Heart right ventricle (tissue), 16 donors: ENCODE measurements at regions not wholly inside any gene's neighbourhood (a gene's known extent, or its start where the extent isn't known, plus 50 kb on each side); places are given as distances from the start of the nearest gene placed in this dataset.

Experiments
- ATAC-seq, 8 donors: fragments of 200-7000 bp; cut with Tn5 transposase; one replicate each; pipeline ENCODE4 v1.9.1; 2020; ENCODE audit warnings: mild to moderate bottlenecking in 8 of 8, moderate library complexity in 8 of 8, moderate number of reproducible peaks in 1 of 8
- DNase-seq, 2 donors: peaks; one replicate each; pipeline ENCODE4 v3.0.0-alpha.2; 2020
- H3K27ac ChIP-seq, 10 donors: fragments of 200-600 bp; sonication (generic) in 2 of 10; one replicate each; pipeline versions ENCODE4 v1.5.0 to v1.8.0; 2020 to 2022; ENCODE audit warnings: mild to moderate bottlenecking in 3 of 10
- H3K27me3 ChIP-seq, 7 donors: fragments of 200-600 bp; one replicate each; pipeline ENCODE4 v1.8.0; 2021 to 2022; ENCODE audit warnings: mild to moderate bottlenecking in 2 of 7
- H3K36me3 ChIP-seq, 9 donors: fragments of 200-600 bp; sonication (generic) in 1 of 9; one replicate each; pipeline versions ENCODE4 v1.5.0 to v1.8.0; 2020 to 2022; ENCODE audit warnings: mild to moderate bottlenecking in 2 of 9
- H3K4me1 ChIP-seq, 9 donors: fragments of 200-600 bp; sonication (generic) in 1 of 9; one replicate each; pipeline versions ENCODE4 v1.5.0 to v1.8.0; 2020 to 2022; ENCODE audit warnings: mild to moderate bottlenecking in 4 of 9
- H3K4me3 ChIP-seq, 10 donors: fragments of 200-600 bp; sonication (generic) in 2 of 10; one replicate each; pipeline versions ENCODE4 v1.5.0 to v1.8.0; 2020 to 2022; ENCODE audit warnings: mild to moderate bottlenecking in 7 of 10, moderate library complexity in 2 of 10
- H3K9me3 ChIP-seq, 11 donors: fragments of 200-600 bp in 10 of 11; sonication (generic) in 2 of 11; one replicate each; pipeline versions ENCODE4 v1.5.0 to v1.8.0; 2013 to 2022; ENCODE audit warnings: mild to moderate bottlenecking in 2 of 11, control low read depth in 1 of 11, moderate library complexity in 1 of 11
- WGBS, 2 donors: extraction: QIAGEN DNeasy Blood & Tissue Kit; methylation state at CpG; one replicate each; pipeline ENCODE4 v1.1.7; 2013; ENCODE audit warnings: inconsistent platforms in 1 of 2; 5-methylcytosine and 5-hydroxymethylcytosine counted together
- intact Hi-C, 10 donors: fragments of 100-400 bp; cut with DNase I; formaldehyde crosslinking; loops; one replicate each; pipeline versions ENCODE4 v1.11.1 to v1.14.2; 2022
- TF ChIP-seq, protein P1 (sequence below), 9 donors: fragments of 200-600 bp; sonication (generic) in 2 of 9; IDR thresholded peaks; one replicate each; pipeline versions ENCODE4 v1.5.0 to v1.8.0; 2021 to 2022; ENCODE audit warnings: antibody characterized with exemption in 9 of 9, mild to moderate bottlenecking in 5 of 9, moderate library complexity in 1 of 9
- donor health status: Arrhythmogenic right ventricular cardiomyopathy.
- donor health status: ischemic (EF 13 %, LVEDD 7.1; RV severe dilation, severe dysfunction).
- donor health status: healthy with polysubstance abuse.
- donor health status: DM: no; HTN: yes; CAD: no.
- donor health status: DM: no; HTN: no; CAD: no.
- donor health status: ischemic (EF 25% LVEDD 6.9; RV normal size, moderate dysfunction).
- donor health status: ischemic (EF 25% LVEDD 5.7; RV mildly dilated, moderate dysfunction).
- donor health status: healthy.
- donor health status: DM: yes; HTN: yes; CAD: no.
- donor health status: Ischemic cardiomyopathy.
- donor health status: ischemic (EF 35%, LVEDD 5.7; RV mildly dilated, moderate dysfunction).
- donor health status: nonischemic (EF 11% LVEDD 7.7; RV severe dilation, severe dysfunction).
- donor health status: DM: yes; HTN: yes; CAD: no.
- donor health status: PGD.
- donor health status: ischemic (EF 29% LVEDD 5.4; RV normal size, mild dysfunction).
- donor health status: nonischemic (EF 23%, LVEDD 6.1; RV moderate dilation, normal function).

DNA sequence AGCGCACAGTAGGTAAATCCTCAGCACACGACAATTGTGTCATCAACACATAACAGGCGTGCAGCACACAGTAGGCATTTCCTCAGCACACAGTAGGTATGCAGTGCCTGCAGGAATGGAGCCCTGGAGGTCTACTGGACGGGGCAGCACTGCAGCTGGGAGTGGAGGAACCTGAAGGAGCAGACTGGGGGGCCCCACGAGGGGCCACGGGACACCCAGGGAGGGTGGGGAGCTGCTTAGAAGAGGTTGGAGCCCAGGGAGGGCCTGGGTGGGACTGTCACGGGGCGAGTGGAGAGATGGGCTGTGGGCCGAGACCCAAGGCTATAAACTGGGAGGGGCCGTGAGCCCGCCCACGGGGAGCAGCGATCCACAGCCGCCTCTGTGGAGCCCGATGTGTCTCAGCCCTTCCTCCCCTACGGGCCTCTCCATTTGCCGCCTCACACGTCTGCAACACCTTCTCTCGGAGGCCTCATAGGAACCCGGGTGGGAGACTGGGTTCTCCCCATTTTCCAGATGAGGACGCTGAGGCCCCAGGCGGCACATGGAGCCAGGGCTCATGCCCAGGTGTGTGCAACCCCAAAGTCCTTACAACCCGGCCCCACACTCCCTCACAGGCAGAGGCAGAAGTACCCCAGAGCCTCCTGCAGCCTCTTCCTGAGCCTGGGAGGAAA is 101.5 kb downstream of the MICALL2 start:
- ATAC-seq (no peak), DNase-seq (no peak)
- H3K4me1 ChIP-seq: no peaks in the 10 kb centered on the region
- 72 to 73% methylated on average over 23 of the region's 23 CpGs for WGBS, 2 donors
- no peak overlapping the region for H3K27ac ChIP-seq
- H3K27me3 ChIP-seq: peaks cover 16 to 67% (median 41%) of the 10 kb centered on the region in 7 donors
- no peak overlapping the region for H3K4me3 ChIP-seq
- TF ChIP-seq, protein P1, sequence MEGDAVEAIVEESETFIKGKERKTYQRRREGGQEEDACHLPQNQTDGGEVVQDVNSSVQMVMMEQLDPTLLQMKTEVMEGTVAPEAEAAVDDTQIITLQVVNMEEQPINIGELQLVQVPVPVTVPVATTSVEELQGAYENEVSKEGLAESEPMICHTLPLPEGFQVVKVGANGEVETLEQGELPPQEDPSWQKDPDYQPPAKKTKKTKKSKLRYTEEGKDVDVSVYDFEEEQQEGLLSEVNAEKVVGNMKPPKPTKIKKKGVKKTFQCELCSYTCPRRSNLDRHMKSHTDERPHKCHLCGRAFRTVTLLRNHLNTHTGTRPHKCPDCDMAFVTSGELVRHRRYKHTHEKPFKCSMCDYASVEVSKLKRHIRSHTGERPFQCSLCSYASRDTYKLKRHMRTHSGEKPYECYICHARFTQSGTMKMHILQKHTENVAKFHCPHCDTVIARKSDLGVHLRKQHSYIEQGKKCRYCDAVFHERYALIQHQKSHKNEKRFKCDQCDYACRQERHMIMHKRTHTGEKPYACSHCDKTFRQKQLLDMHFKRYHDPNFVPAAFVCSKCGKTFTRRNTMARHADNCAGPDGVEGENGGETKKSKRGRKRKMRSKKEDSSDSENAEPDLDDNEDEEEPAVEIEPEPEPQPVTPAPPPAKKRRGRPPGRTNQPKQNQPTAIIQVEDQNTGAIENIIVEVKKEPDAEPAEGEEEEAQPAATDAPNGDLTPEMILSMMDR (IDR thresholded peaks at IDR 0.05): no peak
- intact Hi-C loops: no loop called here
- no peaks in the 10 kb centered on the region for H3K36me3 ChIP-seq
- peaks cover 0 to 8% (median 0%) of the 10 kb centered on the region in 11 donors for H3K9me3 ChIP-seq

DNA sequence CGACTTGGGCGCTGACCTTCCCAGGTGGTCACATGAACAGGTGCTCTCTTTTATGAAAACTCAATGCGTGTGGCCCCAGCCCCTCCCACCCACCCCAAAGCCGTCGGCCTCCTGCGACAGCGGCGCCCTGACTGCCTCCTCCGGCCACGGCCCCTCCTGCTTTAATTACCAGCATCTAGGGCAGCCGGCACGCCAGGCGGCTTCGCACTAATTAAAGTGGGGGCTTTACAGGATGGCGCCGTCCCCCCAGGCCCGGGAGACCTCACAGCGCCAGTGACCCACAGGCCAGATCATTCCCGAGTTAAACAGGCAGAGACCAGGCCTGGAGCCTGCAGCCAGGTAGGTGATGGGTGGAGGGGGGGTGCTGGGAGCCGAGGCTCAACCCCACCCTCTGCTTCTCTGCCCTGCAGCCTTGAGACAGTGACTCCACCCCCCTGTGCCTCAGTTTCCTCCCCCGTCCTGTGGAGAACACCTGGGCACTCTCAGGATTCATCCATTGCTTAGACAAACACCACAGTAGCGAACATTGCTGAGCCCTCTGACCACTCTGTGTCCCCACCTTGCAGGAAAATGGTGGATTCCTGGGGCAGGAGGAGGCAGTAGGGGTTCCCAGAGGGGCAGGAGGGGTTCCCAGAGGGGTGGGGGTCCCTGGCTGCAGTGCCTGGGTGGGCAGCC is 100.8 kb downstream of the MICALL2 start:
- peaks cover 14 to 59% (median 34%) of the 10 kb centered on the region in 7 donors for H3K27me3 ChIP-seq
- TF ChIP-seq, protein P1 (IDR thresholded peaks at IDR 0.05): no peak
- H3K9me3 ChIP-seq: peaks cover 0 to 8% (median 0%) of the 10 kb centered on the region in 11 donors
- no peak overlapping the region for H3K27ac ChIP-seq
- DNase-seq (no peak), ATAC-seq (no peak)
- H3K36me3 ChIP-seq: no peaks in the 10 kb centered on the region
- intact Hi-C loops: no loop called here
- no peaks in the 10 kb centered on the region for H3K4me1 ChIP-seq
- H3K4me3 ChIP-seq: no peak overlapping the region
- 60% methylated on average over 22 of the region's 22 CpGs for WGBS, 2 donors

DNA sequence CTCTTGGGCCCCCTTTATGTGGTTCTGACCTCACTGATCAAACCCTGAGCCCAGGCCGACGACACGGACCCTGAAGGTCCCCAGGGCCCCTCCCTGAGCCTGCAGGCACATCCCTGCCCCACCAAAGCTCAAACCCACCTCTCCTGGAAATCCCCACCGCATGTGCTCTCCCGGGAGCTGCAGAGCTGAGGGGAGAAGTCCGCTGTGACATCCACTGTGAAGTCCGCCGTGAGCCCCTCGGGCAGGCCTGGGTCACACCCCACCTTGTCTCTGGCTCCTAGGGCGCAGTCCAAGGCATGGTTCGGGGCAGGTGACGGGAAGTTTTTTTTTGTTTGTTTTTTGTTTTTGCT is 100.2 kb downstream of the MICALL2 start:
- H3K9me3 ChIP-seq: peaks cover 0 to 9% (median 0%) of the 10 kb centered on the region in 11 donors
- no peaks in the 10 kb centered on the region for H3K36me3 ChIP-seq
- TF ChIP-seq, protein P1 (IDR thresholded peaks at IDR 0.05): no peak
- intact Hi-C loops: no loop called here
- no peaks in the 10 kb centered on the region for H3K4me1 ChIP-seq
- ATAC-seq: no peak
- H3K27ac ChIP-seq: no peak overlapping the region
- H3K4me3 ChIP-seq: no peak overlapping the region
- WGBS, 2 donors: 59 to 60% methylated on average over 12 of the region's 12 CpGs
- no peak for DNase-seq
- peaks cover 12 to 58% (median 30%) of the 10 kb centered on the region in 7 donors for H3K27me3 ChIP-seq

DNA sequence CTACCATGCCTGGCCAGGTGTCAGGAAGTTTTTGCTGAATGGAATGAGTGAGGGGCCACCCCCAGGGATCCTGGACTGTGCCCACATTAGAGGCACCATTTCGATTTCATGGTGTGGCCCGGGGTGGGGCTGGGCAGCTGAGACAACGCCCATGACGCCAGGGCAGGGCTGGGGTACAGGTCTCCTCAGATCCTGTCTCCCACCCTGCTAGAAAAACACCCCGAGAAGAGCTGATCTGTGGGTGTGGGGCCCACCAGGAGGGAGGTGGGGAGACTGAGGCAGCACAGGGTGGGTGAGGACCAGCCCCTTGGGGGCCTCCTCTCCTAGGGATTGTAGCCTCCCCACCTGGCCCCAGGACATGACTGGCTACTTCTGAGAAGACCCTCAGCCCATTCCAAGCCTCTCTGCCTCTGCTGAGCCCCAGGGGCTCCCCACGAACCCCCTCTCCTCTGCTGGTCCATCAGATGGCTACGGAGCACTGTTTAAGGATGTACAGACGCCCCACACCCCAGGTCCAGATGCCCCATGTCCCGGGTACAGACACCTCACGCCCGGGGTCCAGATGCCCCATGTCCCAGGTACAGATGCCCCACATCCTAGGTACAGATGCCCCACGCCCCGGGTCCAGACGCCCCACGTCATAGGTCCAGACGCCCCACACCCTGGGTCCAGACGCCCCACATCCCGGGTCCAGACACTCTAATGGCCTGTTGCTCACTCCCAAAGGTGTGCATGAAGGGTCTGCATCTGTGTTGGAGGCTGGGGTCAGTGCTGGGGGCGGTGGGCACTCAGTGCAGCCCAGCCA is 99.4 kb downstream of the MICALL2 start:
- peaks cover 9 to 58% (median 22%) of the 10 kb centered on the region in 7 donors for H3K27me3 ChIP-seq

More for the DNA sequence above, 99.4 kb downstream of the MICALL2 start:
- intact Hi-C loops: no loop called here
- no peaks in the 10 kb centered on the region for H3K4me1 ChIP-seq
- H3K36me3 ChIP-seq: no peaks in the 10 kb centered on the region
- 92 to 93% methylated on average over 19 of the region's 19 CpGs for WGBS, 2 donors
- peak in 1 of 8 donors; percentile 11 for ATAC-seq
- H3K27ac ChIP-seq: no peak overlapping the region
- H3K9me3 ChIP-seq: peaks cover 0 to 18% (median 0%) of the 10 kb centered on the region in 11 donors
- TF ChIP-seq, protein P1 (IDR thresholded peaks at IDR 0.05): no peak
- no peak overlapping the region for H3K4me3 ChIP-seq
- DNase-seq: no peak
